ENCODE measurements at regions not wholly inside any gene's neighbourhood (a gene's known extent, or its start where the extent isn't known, plus 50 kb on each side); places are given as distances from the start of the nearest gene placed in this dataset.

GRCh38 chr19:29323440-29324290, 110.7 kb upstream of the UQCRFS1 start:
- DNase-seq, result no peak

DNA sequence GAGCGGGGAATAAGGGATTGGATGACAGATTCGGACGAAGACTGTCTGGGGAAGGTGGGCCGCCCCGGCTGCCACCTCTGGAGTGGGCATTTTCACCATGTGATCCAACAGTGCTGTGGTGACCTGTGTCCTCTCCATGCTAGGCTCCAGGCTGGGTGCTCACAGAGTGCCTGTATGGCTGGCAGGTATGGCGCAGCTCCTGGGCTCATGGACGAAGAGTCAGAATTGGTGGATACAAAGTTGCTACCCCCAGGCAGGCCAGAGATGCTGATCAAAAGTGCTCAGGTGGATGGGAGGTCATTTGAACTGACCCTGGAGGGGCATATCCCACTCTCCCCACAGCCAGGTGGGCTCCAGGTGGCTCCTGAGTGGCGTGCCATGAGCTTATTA, 111.3 kb upstream of the UQCRFS1 start:
- DNase-seq, result no peak

GRCh38 chr19:29324717-29325116, 111.8 kb upstream of the UQCRFS1 start:
- no peak for DNase-seq

- no peak for DNase-seq
Observed at GRCh38 chr19:29325241-29325975, 112.5 kb upstream of the UQCRFS1 start.

DNA sequence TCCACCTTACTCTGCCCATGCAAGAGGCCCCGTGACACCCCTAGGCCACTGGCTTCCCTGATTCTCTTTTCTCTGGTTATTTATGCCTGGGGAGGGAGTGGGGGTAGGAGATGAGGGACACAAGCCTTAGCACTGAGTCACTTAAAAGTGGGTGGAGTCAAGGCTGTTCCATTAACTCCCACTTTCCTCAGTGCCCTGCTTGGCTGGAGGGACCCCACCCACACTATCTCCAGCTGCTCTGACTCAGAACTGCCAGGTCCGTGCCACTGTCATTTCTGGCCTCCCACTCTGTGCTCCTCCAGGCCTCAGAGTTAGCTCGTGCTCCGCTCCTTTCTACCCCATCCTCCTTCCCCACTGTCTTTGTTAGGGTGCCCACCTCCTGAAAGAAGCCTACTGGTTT, 113.4 kb upstream of the UQCRFS1 start:
- DNase-seq, result no peak

GRCh38 chr19:29326849-29327840, 114.2 kb upstream of the UQCRFS1 start:
- no peak for DNase-seq

GRCh38 chr19:29328586-29328985, 115.6 kb upstream of the UQCRFS1 start:
- DNase-seq, result no peak

DNA sequence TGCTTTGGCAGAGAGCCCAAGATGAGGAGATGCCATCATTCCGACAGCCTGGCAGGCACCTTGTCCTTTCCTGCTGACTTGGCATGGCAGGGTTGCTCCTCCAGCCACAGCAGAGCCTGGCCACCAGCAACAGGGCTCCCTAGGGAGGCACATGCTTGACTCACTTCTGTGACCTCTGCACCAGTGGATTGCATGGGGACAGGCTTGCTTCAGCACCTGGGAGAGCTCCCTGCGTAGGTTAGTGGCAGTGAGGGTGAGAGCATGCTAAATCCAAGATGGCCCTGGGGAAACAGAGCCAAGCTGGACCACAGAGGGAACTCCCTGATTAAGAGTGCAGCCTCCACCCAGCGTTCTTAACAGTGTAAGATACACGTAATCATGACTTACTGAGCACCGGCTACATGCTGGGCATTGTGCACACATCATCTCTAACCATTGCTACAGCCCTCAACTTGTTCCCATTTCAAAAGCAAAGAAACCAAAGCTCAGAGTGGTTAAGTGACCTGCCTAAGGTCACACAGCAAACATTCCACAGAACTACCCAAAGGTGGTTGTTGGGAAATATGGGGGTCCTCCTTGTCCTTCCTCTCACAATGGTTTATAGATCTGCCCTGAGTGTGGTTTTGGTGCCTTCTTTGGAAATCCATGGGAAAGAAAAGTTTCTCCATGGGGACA, 116.6 kb upstream of the UQCRFS1 start:
- peak; percentile 7 to 55 (median 23) for DNase-seq

DNA sequence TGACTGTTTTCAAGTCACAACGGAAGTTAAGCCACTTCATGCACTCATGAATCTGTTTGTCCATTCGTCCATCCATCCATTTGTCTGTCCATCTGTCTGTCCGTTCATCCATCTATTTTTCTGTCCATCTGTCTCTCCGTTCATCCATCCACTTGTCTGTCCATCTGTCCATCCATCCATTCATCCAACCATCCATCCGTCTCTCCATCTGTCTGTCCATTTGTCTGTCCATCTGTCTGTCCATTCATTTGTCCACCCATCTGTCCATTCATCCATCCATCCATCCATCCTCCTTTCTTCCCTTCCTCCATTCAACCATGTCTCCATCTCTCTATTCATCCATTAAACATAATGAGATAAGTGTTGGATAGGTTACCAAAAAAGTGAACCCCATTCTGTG, 123.5 kb upstream of the UQCRFS1 start:
- DNase-seq, result no peak

GRCh38 chr19:29337029-29337428, 124.1 kb upstream of the UQCRFS1 start:
- DNase-seq, result no peak

DNA sequence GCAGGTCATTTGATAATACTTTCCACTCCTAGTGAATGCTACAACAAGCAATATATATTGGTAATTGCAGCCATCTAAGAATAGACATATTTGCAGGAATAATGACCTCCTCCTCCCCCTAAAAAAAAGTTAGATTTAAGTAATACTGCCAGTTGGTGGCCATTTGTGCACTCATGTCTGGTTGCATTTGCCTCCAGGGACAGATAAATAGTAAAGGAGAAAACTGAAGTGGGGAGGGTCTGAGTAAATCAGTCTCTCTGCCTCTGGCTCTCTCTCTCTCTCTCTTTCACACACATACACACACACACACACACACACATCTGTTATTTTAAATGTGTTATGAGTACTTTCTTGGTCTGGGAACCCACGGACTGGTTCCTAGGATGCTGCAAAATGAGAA, 125.5 kb upstream of the UQCRFS1 start:
- DNase-seq, result no peak

DNA sequence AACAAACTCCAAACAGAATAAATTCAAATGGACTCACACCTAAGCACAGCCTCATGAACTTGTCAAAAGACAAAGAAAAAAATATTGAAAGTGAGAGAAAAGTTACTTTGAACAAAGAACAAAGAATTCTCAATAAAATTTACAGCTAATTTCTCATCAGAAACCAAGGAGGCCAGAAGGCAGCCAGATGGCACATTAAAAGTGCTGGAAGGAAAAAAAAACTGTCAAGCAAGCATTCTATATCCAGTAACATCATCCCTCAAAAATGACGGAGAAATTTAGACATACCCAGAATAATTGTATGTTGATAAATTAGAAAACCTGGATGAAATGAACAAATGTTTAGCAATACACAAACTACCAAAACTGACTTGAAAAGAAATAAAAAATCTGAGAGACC, 129.8 kb upstream of the UQCRFS1 start:
- DNase-seq, result no peak

- DNase-seq, result no peak
Observed at GRCh38 chr19:29364224-29364726, 151.3 kb upstream of the UQCRFS1 start.

- DNase-seq, result no peak
Observed at GRCh38 chr19:29364999-29365398, 152.0 kb upstream of the UQCRFS1 start.

DNA sequence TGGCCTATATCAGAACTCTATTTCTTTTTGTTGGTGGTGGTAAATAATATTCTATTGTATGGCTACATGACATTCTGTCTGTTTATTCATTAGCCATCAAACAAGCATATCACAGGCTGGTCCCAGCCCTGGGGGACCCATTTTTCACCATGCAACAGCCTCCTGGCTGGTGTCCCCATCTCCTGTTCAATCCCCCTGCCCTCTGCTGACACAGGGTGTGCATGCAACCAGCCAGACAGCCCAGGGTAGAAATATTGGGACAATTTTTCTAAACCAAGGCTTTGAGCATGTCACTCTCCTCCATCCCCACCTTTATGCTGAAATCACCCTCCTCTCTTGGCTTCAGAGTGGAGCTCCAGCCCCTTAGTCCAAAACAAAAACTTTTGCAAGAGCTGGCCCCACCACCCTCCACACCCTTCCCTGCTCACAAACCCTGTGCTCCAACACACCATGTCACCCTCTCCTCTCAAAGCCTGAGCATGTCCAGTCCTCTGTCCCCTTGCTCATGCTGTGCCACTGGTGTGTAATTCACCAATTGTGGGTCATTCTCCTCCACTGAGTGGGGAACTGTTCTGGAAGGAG, 153.0 kb upstream of the UQCRFS1 start:
- no peak for DNase-seq

DNA sequence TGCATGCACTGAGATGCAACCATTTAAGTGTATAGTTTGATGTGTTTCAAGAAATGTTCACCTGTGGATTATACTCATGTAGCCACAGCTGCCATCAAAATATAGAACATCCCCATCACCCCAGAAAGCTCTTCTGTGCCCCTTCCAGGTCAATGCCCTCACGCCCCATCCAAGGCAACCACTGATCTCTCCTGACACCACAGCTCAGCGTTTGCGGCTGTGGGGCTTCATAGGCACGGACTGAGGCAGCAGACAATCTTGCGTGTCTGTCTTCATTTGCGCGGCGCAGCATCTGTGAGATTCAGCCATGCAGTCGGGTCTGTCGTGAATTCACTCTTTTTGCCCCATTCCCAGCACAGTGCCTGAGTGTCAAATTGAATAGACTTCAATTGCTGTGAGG, 153.8 kb upstream of the UQCRFS1 start:
- no peak for DNase-seq

DNA sequence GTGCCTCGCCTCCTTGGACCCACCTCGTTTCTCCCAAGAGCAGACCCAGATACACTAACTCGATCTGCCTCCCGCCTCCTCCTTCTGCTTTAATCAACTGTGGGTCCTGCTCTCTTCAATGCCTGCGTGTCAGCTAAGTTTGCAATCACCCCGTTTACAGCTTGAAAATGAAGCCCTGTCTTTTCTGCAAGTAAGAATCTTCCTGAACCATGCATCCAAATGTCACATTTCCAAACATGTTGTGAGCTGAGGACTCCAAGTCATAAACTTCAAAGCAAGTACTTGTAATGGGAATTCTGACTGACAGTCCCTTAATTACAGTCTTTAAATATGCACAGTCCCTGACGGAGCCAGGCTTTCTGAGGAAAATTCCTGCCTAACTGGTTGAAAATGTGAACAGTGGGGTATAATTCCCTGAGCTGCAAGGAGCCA, 154.9 kb upstream of the UQCRFS1 start:
- DNase-seq, result no peak

- no peak for DNase-seq
Observed at GRCh38 chr19:29370276-29370675, 155.5 kb upstream of the VSTM2B start.

GRCh38 chr19:29371251-29372090, 154.3 kb upstream of the VSTM2B start:
- DNase-seq, result no peak

- DNase-seq, result no peak
Observed at GRCh38 chr19:29372091-29372415, 153.7 kb upstream of the VSTM2B start.

Measured in muscle of back (tissue), 3 donors.